A549 (cell line): ENCODE measurements at regions not wholly inside any gene's neighbourhood (a gene's known extent, or its start where the extent isn't known, plus 50 kb on each side); places are given as distances from the start of the nearest gene placed in this dataset.
"Not testable (repeated sequence)": the region's sequence is repeated elsewhere in the genome, so short reads cannot be mapped to it uniquely, and the experiment has no call there.

ENCODE experiments used
- ATAC-seq, 2 experiments: fragments of 200-7000 bp in 1 of 2; fragments of >200 bp in 1 of 2; cut with Nextera tagmentation in 1 of 2; cut with Tn5 transposase in 1 of 2; 3 replicates each; pipeline versions ENCODE4 v1.8.0 to v1.9.1; 2018 to 2020; ENCODE audit warnings: mild to moderate bottlenecking in 1 of 2, moderate library complexity in 1 of 2
- CTCF ChIA-PET: fragments of 300-600 bp; sonication (Branson Sonifier 250); formaldehyde crosslinking; extraction: SDS; loops from one replicate; lab custom pipeline; 2021; ENCODE audit warnings: antibody characterized with exemption, inconsistent platforms; lab: Yijun Ruan, JAX
- POLR2A ChIA-PET: fragments of 350-600 bp; formaldehyde crosslinking; extraction: SDS; loops from one replicate; lab custom pipeline; 2021; ENCODE audit warnings: antibody characterized with exemption, inconsistent platforms; lab: Yijun Ruan, JAX
- DNase-seq, 2 experiments: peaks; one replicate each; pipeline versions ENCODE4 v3.0.0 to v3.0.0-alpha.2; 2011 to 2016; ENCODE audit warnings: low read depth in 1 of 2, low spot score in 1 of 2
- FAIRE-seq: peaks from 2 replicates; lab custom pipeline; 2011; peaks lifted over from hg19 to GRCh38; lab: Jason Lieb, UNC
- H3K27ac ChIP-seq, 2 experiments: fragments of >200 bp; sonication (Bioruptor Twin); formaldehyde crosslinking; 3 replicates each; pipeline ENCODE4 v1.5.1; 2016 to 2017
- H3K4me1 ChIP-seq: fragments of >200 bp; sonication (Bioruptor Twin); formaldehyde crosslinking; 3 replicates; pipeline ENCODE4 v1.6.1; 2016
- H3K4me2 ChIP-seq: fragments of >200 bp; sonication (Bioruptor Twin); formaldehyde crosslinking; 3 replicates; pipeline ENCODE4 v1.6.1; 2016
- H3K4me3 ChIP-seq: fragments of >200 bp; sonication (Bioruptor Twin); formaldehyde crosslinking; 3 replicates; pipeline ENCODE4 v1.5.1; 2016
- H3K9me3 ChIP-seq: fragments of >200 bp; sonication (Bioruptor Twin); formaldehyde crosslinking; 3 replicates; pipeline ENCODE4 v1.6.1; 2016
- EHF ChIP-seq: fragments of 250-450 bp; sonication (Bioruptor Pico); IDR thresholded peaks from 2 replicates; pipeline ENCODE4 v1.5.0; 2020; ENCODE audit warnings: mild to moderate bottlenecking
- EHMT2 ChIP-seq: fragments of 200-600 bp; sonication (generic); IDR thresholded peaks from 2 replicates; pipeline ENCODE4 v1.6.1; 2016; ENCODE audit warnings: antibody characterized with exemption, low read depth, mild to moderate bottlenecking, moderate library complexity
- FOSB ChIP-seq: fragments of 250-450 bp; sonication (Bioruptor Pico); IDR thresholded peaks from 2 replicates; pipeline ENCODE4 v1.5.0; 2020; ENCODE audit warnings: mild to moderate bottlenecking, moderate library complexity
- FOSL2 ChIP-seq, 2 experiments: fragments of 450-650 bp in 1 of 2; fragments of >200 bp in 1 of 2; sonication (Bioruptor Twin) in 1 of 2; formaldehyde crosslinking; IDR thresholded peaks; 2 replicates each; pipeline versions ENCODE4 v1.5.0 to v1.6.1; 2016 to 2020; ENCODE audit warnings: mild to moderate bottlenecking in 1 of 2, moderate library complexity in 1 of 2
- HOXB13 ChIP-seq: fragments of 250-450 bp; sonication (Bioruptor Pico); IDR thresholded peaks from 2 replicates; pipeline ENCODE4 v1.5.0; 2020; ENCODE audit warnings: low read depth, mild to moderate bottlenecking, moderate library complexity
- JUNB ChIP-seq: fragments of >200 bp; sonication (Bioruptor Twin); formaldehyde crosslinking; IDR thresholded peaks from 2 replicates; pipeline ENCODE4 v1.6.1; 2016
- MYC ChIP-seq: IDR thresholded peaks from 2 replicates; pipeline ENCODE4 v1.6.1; 2012; ENCODE audit warnings: mild to moderate bottlenecking, inconsistent platforms, low read length, improper control_type of control experiment, borderline replicate concordance
- NPAS2 ChIP-seq: fragments of 250-450 bp; sonication (Bioruptor Pico); IDR thresholded peaks from 2 replicates; pipeline ENCODE4 v1.8.0; 2022; ENCODE audit warnings: mild to moderate bottlenecking, moderate library complexity, borderline replicate concordance
- NR3C1 ChIP-seq: fragments of >200 bp; sonication (Bioruptor Twin); formaldehyde crosslinking; IDR thresholded peaks from 3 replicates; pipeline ENCODE4 v1.6.1; 2017
- POLR2A ChIP-seq: IDR thresholded peaks from 2 replicates; pipeline ENCODE4 v1.6.1; 2012; ENCODE audit warnings: mild to moderate bottlenecking, low read length
- SMC3 ChIP-seq: fragments of >200 bp; sonication (Bioruptor Twin); formaldehyde crosslinking; IDR thresholded peaks from 3 replicates; pipeline ENCODE4 v1.6.1; 2018; ENCODE audit warnings: inconsistent platforms
- SREBF2 ChIP-seq: fragments of 450-650 bp; IDR thresholded peaks from 2 replicates; pipeline ENCODE4 v1.6.1; 2014; ENCODE audit warnings: mild to moderate bottlenecking, moderate library complexity
- WGBS: methylation state at CpG from one replicate; pipeline ENCODE4 v1.1.6; 2017; ENCODE audit errors: missing lambda C conversion rate; 5-methylcytosine and 5-hydroxymethylcytosine counted together
- TF ChIP-seq, protein P1 (sequence below): fragments of 250-450 bp; sonication (Bioruptor Pico); IDR thresholded peaks from 2 replicates; pipeline ENCODE4 v1.5.0; 2021; ENCODE audit warnings: mild to moderate bottlenecking, moderate library complexity, borderline replicate concordance
- TF ChIP-seq, protein P2 (sequence below): fragments of >200 bp; sonication (Bioruptor Twin); formaldehyde crosslinking; IDR thresholded peaks from 3 replicates; pipeline ENCODE4 v1.6.1; 2016
- TF ChIP-seq, protein P3 (sequence below): fragments of >200 bp; sonication (Bioruptor Twin); formaldehyde crosslinking; IDR thresholded peaks from 3 replicates; pipeline ENCODE4 v1.5.1; 2016
- TF ChIP-seq, protein P4 (sequence below): IDR thresholded peaks from 2 replicates; pipeline ENCODE4 v1.6.1; 2012
- TF ChIP-seq, protein P5 (sequence below): fragments of 200-600 bp; sonication (generic); IDR thresholded peaks from 2 replicates; pipeline ENCODE4 v1.6.1; 2016; ENCODE audit warnings: antibody characterized with exemption, mild to moderate bottlenecking, moderate library complexity

DNA sequence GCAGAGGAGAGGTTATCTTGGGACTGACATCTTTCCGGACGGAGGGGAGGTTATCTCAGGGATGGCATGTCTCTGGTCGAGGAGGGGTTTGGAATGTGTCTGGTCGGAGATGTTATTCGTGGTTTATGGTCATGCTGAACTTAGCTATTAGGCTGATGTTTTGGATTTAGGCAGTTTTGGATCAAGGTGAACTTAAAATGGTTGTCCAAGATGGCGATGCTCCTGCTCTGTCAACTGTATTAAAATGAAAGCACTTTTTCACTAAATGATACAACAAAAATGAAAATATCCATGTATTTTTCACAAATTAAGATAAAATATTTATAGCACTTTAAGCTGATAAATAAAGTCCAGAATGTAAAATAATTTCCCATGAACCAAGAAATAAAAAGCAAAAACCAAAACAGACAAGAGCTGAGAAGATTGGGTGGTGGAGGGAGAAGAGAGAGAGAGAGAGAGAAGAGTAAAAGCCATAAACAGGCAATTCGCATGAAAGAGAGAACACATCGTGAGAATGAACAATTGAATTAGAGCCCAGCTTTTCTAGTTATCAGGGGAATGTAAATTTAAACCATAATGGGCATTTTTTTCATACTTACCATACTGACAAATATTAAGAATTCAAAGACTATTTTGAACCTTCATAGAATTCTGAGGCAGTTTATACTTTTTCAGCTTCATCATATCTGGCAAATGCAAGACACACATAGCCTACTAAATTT, 2236.0 kb upstream of the AGA start:
- no peaks in the 10 kb centered on the region for H3K4me1 ChIP-seq
- CTCF ChIA-PET = no interaction called here
- POLR2A ChIA-PET = no interaction called here
- no peaks in the 10 kb centered on the region for H3K9me3 ChIP-seq
- WGBS = 26% methylated on average over 8 of the region's 8 CpGs
- no peak overlapping the region for H3K4me2 ChIP-seq
- ATAC-seq (no peak), FAIRE-seq (no peak)
- no peak overlapping the region for H3K4me3 ChIP-seq
- TF ChIP-seq HOXB13 (CRISPR knock-in tag) (no peak), EHMT2 (no peak), JUNB (no peak), MYC (no peak), NR3C1 (no peak)
- TF ChIP-seq, protein P1, sequence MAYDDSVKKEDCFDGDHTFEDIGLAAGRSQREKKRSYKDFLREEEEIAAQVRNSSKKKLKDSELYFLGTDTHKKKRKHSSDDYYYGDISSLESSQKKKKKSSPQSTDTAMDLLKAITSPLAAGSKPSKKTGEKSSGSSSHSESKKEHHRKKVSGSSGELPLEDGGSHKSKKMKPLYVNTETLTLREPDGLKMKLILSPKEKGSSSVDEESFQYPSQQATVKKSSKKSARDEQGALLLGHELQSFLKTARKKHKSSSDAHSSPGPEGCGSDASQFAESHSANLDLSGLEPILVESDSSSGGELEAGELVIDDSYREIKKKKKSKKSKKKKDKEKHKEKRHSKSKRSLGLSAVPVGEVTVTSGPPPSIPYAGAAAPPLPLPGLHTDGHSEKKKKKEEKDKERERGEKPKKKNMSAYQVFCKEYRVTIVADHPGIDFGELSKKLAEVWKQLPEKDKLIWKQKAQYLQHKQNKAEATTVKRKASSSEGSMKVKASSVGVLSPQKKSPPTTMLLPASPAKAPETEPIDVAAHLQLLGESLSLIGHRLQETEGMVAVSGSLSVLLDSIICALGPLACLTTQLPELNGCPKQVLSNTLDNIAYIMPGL (CRISPR knock-in tag) = no peak
- TF ChIP-seq, protein P2, sequence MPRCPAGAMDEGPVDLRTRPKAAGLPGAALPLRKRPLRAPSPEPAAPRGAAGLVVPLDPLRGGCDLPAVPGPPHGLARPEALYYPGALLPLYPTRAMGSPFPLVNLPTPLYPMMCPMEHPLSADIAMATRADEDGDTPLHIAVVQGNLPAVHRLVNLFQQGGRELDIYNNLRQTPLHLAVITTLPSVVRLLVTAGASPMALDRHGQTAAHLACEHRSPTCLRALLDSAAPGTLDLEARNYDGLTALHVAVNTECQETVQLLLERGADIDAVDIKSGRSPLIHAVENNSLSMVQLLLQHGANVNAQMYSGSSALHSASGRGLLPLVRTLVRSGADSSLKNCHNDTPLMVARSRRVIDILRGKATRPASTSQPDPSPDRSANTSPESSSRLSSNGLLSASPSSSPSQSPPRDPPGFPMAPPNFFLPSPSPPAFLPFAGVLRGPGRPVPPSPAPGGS = no peak
- TF ChIP-seq, all 56 proteins: peak for 0
- H3K27ac ChIP-seq = no peak overlapping the region
- no peak for DNase-seq

DNA sequence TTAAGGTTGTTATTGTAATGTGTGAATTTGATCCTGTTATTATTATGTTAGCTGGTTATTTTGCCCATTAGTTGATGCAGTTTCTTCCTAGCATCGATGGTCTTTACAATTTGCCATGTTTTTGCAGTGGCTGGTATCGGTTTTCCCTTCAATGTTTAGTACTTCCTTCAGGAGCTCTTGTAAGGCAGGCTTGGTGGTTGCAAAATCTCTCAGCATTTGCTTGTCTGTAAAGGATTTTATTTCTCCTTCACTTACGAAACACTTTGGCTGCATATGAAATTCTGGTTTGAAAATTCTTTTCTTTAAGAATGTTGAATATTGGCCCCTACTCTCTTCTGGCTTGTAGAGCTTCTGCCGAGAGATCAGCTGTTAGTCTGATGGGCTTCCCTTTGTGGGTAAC, 2241.4 kb upstream of the AGA start:
- H3K4me1 ChIP-seq, DNase-seq, H3K4me3 ChIP-seq, FAIRE-seq, CTCF ChIA-PET, H3K9me3 ChIP-seq, ATAC-seq, H3K4me2 ChIP-seq, H3K27ac ChIP-seq, POLR2A ChIA-PET: not testable (repeated sequence)
- 15% methylated on average over 4 of the region's 4 CpGs for whole genome bisulfite sequencing

DNA sequence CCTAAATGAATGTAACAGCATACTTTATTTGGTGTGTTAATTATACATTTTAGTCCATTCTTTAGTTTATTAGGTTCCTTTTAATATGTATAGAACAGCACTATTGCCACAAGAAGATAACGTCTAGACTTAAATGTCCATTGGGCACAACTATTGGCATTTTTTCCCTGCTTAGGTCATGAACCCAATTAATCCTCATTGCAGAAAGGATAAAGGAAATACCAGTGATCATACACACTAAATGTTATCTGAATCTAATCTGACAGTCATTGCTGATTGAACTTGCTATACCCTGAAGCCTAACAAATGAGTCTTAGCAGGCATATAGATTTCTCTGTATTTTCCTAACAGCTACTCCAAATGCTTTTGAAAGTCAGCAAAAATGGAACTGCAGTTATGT, 2250.0 kb upstream of the AGA start:
- Histone ChIP-seq H3K4me1 (no peaks in the 10 kb centered on the region), H3K9me3 (no peaks in the 10 kb centered on the region), H3K4me2 (no peak overlapping the region), H3K4me3 (no peak overlapping the region), H3K27ac (no peak overlapping the region)
- ChIA-PET CTCF (no interaction called here), POLR2A (no interaction called here)
- 23% methylated on average over 1 of the region's 1 CpG for WGBS
- DNase-seq (no peak), ATAC-seq (no peak), FAIRE-seq (no peak)
- TF ChIP-seq EHF (CRISPR knock-in tag) (no peak), NPAS2 (CRISPR knock-in tag) (no peak), POLR2A (no peak), SREBF2 (no peak), SMC3 (no peak), MYC (no peak), FOSB (no peak), FOSL2 (IDR thresholded peaks at IDR 0.05) (no peak), FOSL2 (CRISPR knock-in tag; IDR thresholded peaks at IDR 0.05) (no peak)
- TF ChIP-seq, protein P3, sequence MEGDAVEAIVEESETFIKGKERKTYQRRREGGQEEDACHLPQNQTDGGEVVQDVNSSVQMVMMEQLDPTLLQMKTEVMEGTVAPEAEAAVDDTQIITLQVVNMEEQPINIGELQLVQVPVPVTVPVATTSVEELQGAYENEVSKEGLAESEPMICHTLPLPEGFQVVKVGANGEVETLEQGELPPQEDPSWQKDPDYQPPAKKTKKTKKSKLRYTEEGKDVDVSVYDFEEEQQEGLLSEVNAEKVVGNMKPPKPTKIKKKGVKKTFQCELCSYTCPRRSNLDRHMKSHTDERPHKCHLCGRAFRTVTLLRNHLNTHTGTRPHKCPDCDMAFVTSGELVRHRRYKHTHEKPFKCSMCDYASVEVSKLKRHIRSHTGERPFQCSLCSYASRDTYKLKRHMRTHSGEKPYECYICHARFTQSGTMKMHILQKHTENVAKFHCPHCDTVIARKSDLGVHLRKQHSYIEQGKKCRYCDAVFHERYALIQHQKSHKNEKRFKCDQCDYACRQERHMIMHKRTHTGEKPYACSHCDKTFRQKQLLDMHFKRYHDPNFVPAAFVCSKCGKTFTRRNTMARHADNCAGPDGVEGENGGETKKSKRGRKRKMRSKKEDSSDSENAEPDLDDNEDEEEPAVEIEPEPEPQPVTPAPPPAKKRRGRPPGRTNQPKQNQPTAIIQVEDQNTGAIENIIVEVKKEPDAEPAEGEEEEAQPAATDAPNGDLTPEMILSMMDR = no peak
- TF ChIP-seq, protein P4, sequence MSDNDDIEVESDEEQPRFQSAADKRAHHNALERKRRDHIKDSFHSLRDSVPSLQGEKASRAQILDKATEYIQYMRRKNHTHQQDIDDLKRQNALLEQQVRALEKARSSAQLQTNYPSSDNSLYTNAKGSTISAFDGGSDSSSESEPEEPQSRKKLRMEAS = no peak
- TF ChIP-seq, protein P5, sequence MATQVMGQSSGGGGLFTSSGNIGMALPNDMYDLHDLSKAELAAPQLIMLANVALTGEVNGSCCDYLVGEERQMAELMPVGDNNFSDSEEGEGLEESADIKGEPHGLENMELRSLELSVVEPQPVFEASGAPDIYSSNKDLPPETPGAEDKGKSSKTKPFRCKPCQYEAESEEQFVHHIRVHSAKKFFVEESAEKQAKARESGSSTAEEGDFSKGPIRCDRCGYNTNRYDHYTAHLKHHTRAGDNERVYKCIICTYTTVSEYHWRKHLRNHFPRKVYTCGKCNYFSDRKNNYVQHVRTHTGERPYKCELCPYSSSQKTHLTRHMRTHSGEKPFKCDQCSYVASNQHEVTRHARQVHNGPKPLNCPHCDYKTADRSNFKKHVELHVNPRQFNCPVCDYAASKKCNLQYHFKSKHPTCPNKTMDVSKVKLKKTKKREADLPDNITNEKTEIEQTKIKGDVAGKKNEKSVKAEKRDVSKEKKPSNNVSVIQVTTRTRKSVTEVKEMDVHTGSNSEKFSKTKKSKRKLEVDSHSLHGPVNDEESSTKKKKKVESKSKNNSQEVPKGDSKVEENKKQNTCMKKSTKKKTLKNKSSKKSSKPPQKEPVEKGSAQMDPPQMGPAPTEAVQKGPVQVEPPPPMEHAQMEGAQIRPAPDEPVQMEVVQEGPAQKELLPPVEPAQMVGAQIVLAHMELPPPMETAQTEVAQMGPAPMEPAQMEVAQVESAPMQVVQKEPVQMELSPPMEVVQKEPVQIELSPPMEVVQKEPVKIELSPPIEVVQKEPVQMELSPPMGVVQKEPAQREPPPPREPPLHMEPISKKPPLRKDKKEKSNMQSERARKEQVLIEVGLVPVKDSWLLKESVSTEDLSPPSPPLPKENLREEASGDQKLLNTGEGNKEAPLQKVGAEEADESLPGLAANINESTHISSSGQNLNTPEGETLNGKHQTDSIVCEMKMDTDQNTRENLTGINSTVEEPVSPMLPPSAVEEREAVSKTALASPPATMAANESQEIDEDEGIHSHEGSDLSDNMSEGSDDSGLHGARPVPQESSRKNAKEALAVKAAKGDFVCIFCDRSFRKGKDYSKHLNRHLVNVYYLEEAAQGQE = no peak
